B cell (primary cell): ENCODE measurements at regions not wholly inside any gene's neighbourhood (a gene's known extent, or its start where the extent isn't known, plus 50 kb on each side); places are given as distances from the start of the nearest gene placed in this dataset.
"Not testable (repeated sequence)": the region's sequence is repeated elsewhere in the genome, so short reads cannot be mapped to it uniquely, and the experiment has no call there.

Experiments
- ATAC-seq: fragments of 200-7000 bp; cut with Tn5 transposase; one replicate; pipeline ENCODE4 v1.10.0; 2021; ENCODE audit warnings: low read depth, mild to moderate bottlenecking, moderate number of reproducible peaks, moderate library complexity
- CTCF ChIA-PET: fragments of 350-600 bp; sonication (Branson Sonifier 250); formaldehyde crosslinking; loops from one replicate; lab custom pipeline; 2021; ENCODE audit warnings: antibody characterized with exemption, inconsistent platforms; lab: Charles Lee
- POLR2A ChIA-PET: fragments of 350-600 bp; sonication (Branson Sonifier 250); formaldehyde crosslinking; loops from one replicate; lab custom pipeline; 2021; ENCODE audit warnings: antibody characterized with exemption; lab: Charles Lee
- DNase-seq: peaks from one replicate; pipeline ENCODE4 v3.0.0; 2013
- H2AFZ ChIP-seq: 2 replicates; pipeline ENCODE4 v1.6.1; 2012; ENCODE audit warnings: mild to moderate bottlenecking, low read depth, low read length; ENCODE audit not compliant: insufficient read depth, poor library complexity, severe bottlenecking
- H3K27ac ChIP-seq, 2 donors: 1 replicate in 1 of 2; 2 replicates in 1 of 2; pipeline ENCODE4 v1.5.1; 2012 to 2013; ENCODE audit warnings: low read length in 2 of 2, mild to moderate bottlenecking in 2 of 2, moderate library complexity in 1 of 2
- H3K27me3 ChIP-seq, 4 experiments: fragments of 200-600 bp in 1 of 4; sonication (generic) in 1 of 4; replicated peaks in 1 of 4; 1 replicate in 2 of 4; 2 replicates in 2 of 4; pipeline versions ENCODE4 v1.6.1 to v1.7.0; 2013 to 2016; ENCODE audit warnings: low read length in 3 of 4, mild to moderate bottlenecking in 2 of 4, mixed read lengths in 1 of 4, moderate library complexity in 1 of 4; ENCODE audit not compliant: insufficient read depth in 4 of 4, control insufficient read depth in 3 of 4; ENCODE audit errors: control extremely low read depth in 1 of 4
- H3K36me3 ChIP-seq, 2 experiments: replicated peaks in 1 of 2; 1 replicate in 1 of 2; 2 replicates in 1 of 2; pipeline versions ENCODE4 v1.6.1 to v1.7.1; 2013; ENCODE audit warnings: low read length in 1 of 2; ENCODE audit not compliant: insufficient read depth in 2 of 2, control insufficient read depth in 1 of 2; ENCODE audit errors: control extremely low read depth in 1 of 2, extremely low read depth in 1 of 2
- H3K4me1 ChIP-seq, 2 donors: fragments of 200-600 bp in 1 of 2; sonication (generic) in 1 of 2; 1 replicate in 1 of 2; 2 replicates in 1 of 2; pipeline versions ENCODE4 v1.5.1 to v1.6.1; 2013 to 2017; ENCODE audit warnings: low read length in 2 of 2; ENCODE audit not compliant: control insufficient read depth in 2 of 2, insufficient read depth in 2 of 2
- H3K4me2 ChIP-seq: replicated peaks from 2 replicates; pipeline ENCODE3; 2012; ENCODE audit warnings: mild to moderate bottlenecking, low read depth, low read length; ENCODE audit not compliant: poor library complexity, severe bottlenecking
- H3K4me3 ChIP-seq, 5 experiments: fragments of 200-600 bp in 1 of 5; sonication (generic) in 1 of 5; 1 replicate in 3 of 5; 2 replicates in 2 of 5; pipeline versions ENCODE4 v1.5.1 to v1.7.0; 2011 to 2016; ENCODE audit warnings: low read length in 4 of 5, mild to moderate bottlenecking in 4 of 5, low read depth in 2 of 5, control low read depth in 1 of 5, moderate library complexity in 1 of 5; ENCODE audit not compliant: insufficient read depth in 1 of 5; ENCODE audit errors: control extremely low read depth in 1 of 5, extremely low read depth in 1 of 5
- H3K79me2 ChIP-seq: fragments of 200-600 bp; sonication (generic); one replicate; pipeline ENCODE4 v1.6.0; 2016; ENCODE audit warnings: low read length; ENCODE audit not compliant: control insufficient read depth, insufficient read depth
- H3K9ac ChIP-seq: fragments of 200-600 bp; sonication (generic); 2 replicates; pipeline ENCODE4 v1.6.1; 2017; ENCODE audit warnings: mild to moderate bottlenecking, low read length, moderate library complexity
- H3K9me3 ChIP-seq, 3 donors: one replicate each; pipeline versions ENCODE4 v1.6.1 to v1.7.1; 2013; ENCODE audit warnings: low read length in 2 of 3; ENCODE audit not compliant: control insufficient read depth in 2 of 3, insufficient read depth in 1 of 3; ENCODE audit errors: control extremely low read depth in 1 of 3
- H4K20me1 ChIP-seq: 2 replicates; pipeline ENCODE4 v1.6.0; 2012; ENCODE audit warnings: mild to moderate bottlenecking, low read length; ENCODE audit not compliant: insufficient read depth, control insufficient read depth, poor library complexity, severe bottlenecking
- H3K27ac Mint-ChIP-seq: one replicate; pipeline ENCODE4 v1.8.0; 2021; ENCODE audit warnings: mixed read lengths
- H3K27me3 Mint-ChIP-seq: one replicate; pipeline ENCODE4 v1.8.0; 2021; ENCODE audit warnings: mixed read lengths
- H3K4me1 Mint-ChIP-seq: one replicate; pipeline ENCODE4 v1.8.0; 2021; ENCODE audit warnings: mixed read lengths
- H3K4me3 Mint-ChIP-seq: one replicate; pipeline ENCODE4 v1.8.0; 2021; ENCODE audit warnings: mixed read lengths
- H3K9me3 Mint-ChIP-seq: one replicate; pipeline ENCODE4 v1.8.0; 2022; ENCODE audit warnings: mixed read lengths; ENCODE audit not compliant: insufficient read depth
- CTCF ChIP-seq: fragments of 200-600 bp; IDR thresholded peaks from one replicate; pipeline ENCODE4 v1.8.0; 2022; ENCODE audit warnings: antibody characterized with exemption, mild to moderate bottlenecking
- EZH2 ChIP-seq: IDR thresholded peaks from 2 replicates; pipeline ENCODE4 v1.6.1; 2012; ENCODE audit warnings: borderline replicate concordance, low read depth, mild to moderate bottlenecking, moderate library complexity, low read length; ENCODE audit not compliant: insufficient read depth, poor library complexity, severe bottlenecking
- WGBS: methylation state at CpG from one replicate; pipeline ENCODE4 v1.1.5; 2013; ENCODE audit warnings: missing lambda C conversion rate; ENCODE audit not compliant: insufficient coverage; 5-methylcytosine and 5-hydroxymethylcytosine counted together
- intact Hi-C: fragments of 100-400 bp; cut with micrococcal nuclease; formaldehyde crosslinking; loops from one replicate; pipeline ENCODE4 v1.10.0; 2022

- H2AFZ ChIP-seq = no peak overlapping the region
- Mint-ChIP-seq H3K27ac (no peak overlapping the region), H3K27me3 (no peaks in the 10 kb centered on the region), H3K4me1 (peaks cover 52% of the 10 kb centered on the region), H3K4me3 (no peak overlapping the region), H3K9me3 (no peaks in the 10 kb centered on the region)
- no peak overlapping the region for H3K9ac ChIP-seq
- H3K4me1 ChIP-seq = peaks cover 34 to 38% of the 10 kb centered on the region in 2 donors
- H3K27me3 ChIP-seq = no peaks in the 10 kb centered on the region
- TF ChIP-seq CTCF (no peak), EZH2 (no peak)
- H3K9me3 ChIP-seq = peaks cover 0 to 1% (median 0%) of the 10 kb centered on the region in 3 donors
- H3K27ac ChIP-seq = no peak overlapping the region
- no peaks in the 10 kb centered on the region for H3K79me2 ChIP-seq
- no peak overlapping the region for H3K4me2 ChIP-seq
- no peaks in the 10 kb centered on the region for H3K36me3 ChIP-seq
- no peak overlapping the region for H3K4me3 ChIP-seq
- ChIA-PET CTCF (no interaction called here), POLR2A (no interaction called here)
- no peak for ATAC-seq
- intact Hi-C loops = no loop called here
- WGBS = 95% methylated on average over 11 of the region's 14 CpGs
- H4K20me1 ChIP-seq = no peaks in the 10 kb centered on the region
- DNase-seq = no peak
Observed at GRCh38 chr10:11691319-11691755, 50.8 kb upstream of the ECHDC3 start.

- Histone ChIP-seq H3K4me1 (peaks cover 34 to 38% of the 10 kb centered on the region in 2 donors), H3K79me2 (no peaks in the 10 kb centered on the region), H3K36me3 (no peaks in the 10 kb centered on the region), H3K27ac (no peak overlapping the region), H3K9me3 (peaks cover 0 to 4% (median 0%) of the 10 kb centered on the region in 3 donors), H3K27me3 (no peaks in the 10 kb centered on the region), H3K4me2 (no peak overlapping the region), H4K20me1 (no peaks in the 10 kb centered on the region), H3K4me3 (no peak overlapping the region), H2AFZ (no peak overlapping the region), H3K9ac (no peak overlapping the region)
- ATAC-seq (no peak), DNase-seq (no peak)
- Mint-ChIP-seq H3K27ac (peak overlapping the region; percentile 54), H3K27me3 (no peaks in the 10 kb centered on the region), H3K4me1 (peaks cover 51% of the 10 kb centered on the region), H3K9me3 (no peaks in the 10 kb centered on the region), H3K4me3 (no peak overlapping the region)
- TF ChIP-seq EZH2 (no peak), CTCF (no peak)
- ChIA-PET POLR2A (no interaction called here), CTCF (no interaction called here)
- 95% methylated on average over 13 of the region's 22 CpGs for WGBS
- intact Hi-C loops = loop anchor here (5.0 kb wide), 1 partner anchor 528 kb away; no protein-coding TSS in a partner anchor
Observed at GRCh38 chr10:11689945-11690736, 52.0 kb upstream of the ECHDC3 start.

GRCh38 chr10:11688448-11688795 is 53.8 kb upstream of the ECHDC3 start:
- not testable (repeated sequence) for H3K9me3 ChIP-seq, H3K9me3 Mint-ChIP-seq, ATAC-seq, H3K27ac ChIP-seq, DNase-seq, H4K20me1 ChIP-seq, H3K79me2 ChIP-seq, H3K9ac ChIP-seq, H2AFZ ChIP-seq, H3K27me3 Mint-ChIP-seq, H3K36me3 ChIP-seq, H3K4me3 ChIP-seq, H3K27me3 ChIP-seq
- peaks cover 64% of the 10 kb centered on the region for H3K4me1 Mint-ChIP-seq
- ChIA-PET CTCF (interaction anchor here (0.6 to 2.1 kb wide), 2 partner anchors 134 to 173 kb away, joined by 3 to 10 read pairs; no protein-coding TSS in a partner anchor), POLR2A (interaction anchor here (0.6 to 0.9 kb wide), 2 partner anchors 10 to 160 kb away, joined by 4 to 6 read pairs; no protein-coding TSS in a partner anchor)
- peak overlapping the region; percentile 85 for H3K27ac Mint-ChIP-seq
- no CpG with 5 or more reads among the region's 3 CpGs for WGBS
- intact Hi-C loops = loop anchor here (5.0 kb wide), 1 partner anchor 526 kb away; no protein-coding TSS in a partner anchor
- peaks cover 46 to 55% of the 10 kb centered on the region in 2 donors for H3K4me1 ChIP-seq
- H3K4me3 Mint-ChIP-seq = peak overlapping the region; percentile 38
- H3K4me2 ChIP-seq = peak overlapping the region; percentile 9
